Activated CD8-positive, alpha-beta T cell treated with anti-CD3 and anti-CD28 coated beads, Interleukin-2, amount 10 ng/mL, durations not matched to agents 7 days and 5 days (primary cell): ENCODE measurements at regions not wholly inside any gene's neighbourhood (a gene's known extent, or its start where the extent isn't known, plus 50 kb on each side); places are given as distances from the start of the nearest gene placed in this dataset.

ENCODE experiments used
- ATAC-seq: fragments of 150-1000 bp; cut with Tn5 transposase; one replicate; pipeline ENCODE4 v1.10.0; 2021; ENCODE audit warnings: moderate library complexity
- CTCF ChIA-PET: fragments of 350-600 bp; sonication (Branson Sonifier 250); formaldehyde crosslinking; loops from one replicate; lab custom pipeline; 2021; ENCODE audit warnings: antibody characterized with exemption; lab: Charles Lee
- POLR2A ChIA-PET: fragments of 350-600 bp; sonication (Branson Sonifier 250); formaldehyde crosslinking; loops from one replicate; lab custom pipeline; 2021; ENCODE audit warnings: antibody characterized with exemption; lab: Charles Lee
- DNase-seq: peaks from one replicate; pipeline ENCODE4 v3.0.0-alpha.2; 2020
- H3K27ac Mint-ChIP-seq: one replicate; pipeline ENCODE4 v1.8.0; 2021; ENCODE audit warnings: mild to moderate bottlenecking, mixed read lengths
- H3K27me3 Mint-ChIP-seq: one replicate; pipeline ENCODE4 v1.8.0; 2021; ENCODE audit warnings: low read depth, mixed read lengths
- H3K36me3 Mint-ChIP-seq: one replicate; pipeline ENCODE4 v1.8.0; 2021; ENCODE audit warnings: low read depth, mixed read lengths
- H3K4me1 Mint-ChIP-seq: one replicate; pipeline ENCODE4 v1.8.0; 2021; ENCODE audit warnings: low read depth, mixed read lengths
- H3K4me3 Mint-ChIP-seq: one replicate; pipeline ENCODE4 v1.8.0; 2021; ENCODE audit warnings: mild to moderate bottlenecking, mixed read lengths
- H3K9me3 Mint-ChIP-seq: one replicate; pipeline ENCODE4 v1.8.0; 2022; ENCODE audit warnings: mixed read lengths; ENCODE audit not compliant: insufficient read depth

- no peaks in the 10 kb centered on the region for H3K4me1 Mint-ChIP-seq
- ChIA-PET CTCF (no interaction called here), POLR2A (no interaction called here)
- no peak overlapping the region for H3K27ac Mint-ChIP-seq
- H3K9me3 Mint-ChIP-seq, result peaks cover 6% of the 10 kb centered on the region
- no peaks in the 10 kb centered on the region for H3K36me3 Mint-ChIP-seq
- ATAC-seq, result no peak
- H3K27me3 Mint-ChIP-seq, result no peaks in the 10 kb centered on the region
- DNase-seq, result no peak
- no peak overlapping the region for H3K4me3 Mint-ChIP-seq
These were observed 88.2 kb upstream of the LINC01488 start for GRCh38 chr11:69393178-69393832.

DNA sequence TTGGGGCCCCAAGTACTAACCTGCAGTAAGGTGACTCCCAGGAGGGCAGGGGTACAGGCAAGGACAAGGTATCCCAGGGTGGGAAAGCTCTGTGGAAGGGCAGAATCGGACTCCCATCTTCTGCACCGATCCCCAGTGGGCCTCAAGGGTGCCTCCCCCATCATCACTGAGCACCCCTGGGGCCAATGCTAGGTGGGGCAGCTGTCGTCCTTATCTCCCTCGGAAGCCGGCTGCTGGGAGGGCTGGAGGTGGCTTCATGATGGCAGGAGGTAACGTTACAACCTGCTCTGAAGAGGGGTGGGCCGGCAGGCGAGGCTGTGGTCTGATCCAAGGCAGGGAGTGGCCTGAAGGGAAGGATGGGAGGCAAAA, 87.6 kb upstream of the LINC01488 start:
- H3K4me3 Mint-ChIP-seq, result no peak overlapping the region
- DNase-seq (no peak), ATAC-seq (no peak)
- H3K4me1 Mint-ChIP-seq, result no peaks in the 10 kb centered on the region
- H3K27ac Mint-ChIP-seq, result no peak overlapping the region
- CTCF ChIA-PET, result no interaction called here
- no peaks in the 10 kb centered on the region for H3K36me3 Mint-ChIP-seq
- no peaks in the 10 kb centered on the region for H3K27me3 Mint-ChIP-seq
- POLR2A ChIA-PET, result no interaction called here
- peaks cover 4% of the 10 kb centered on the region for H3K9me3 Mint-ChIP-seq

DNA sequence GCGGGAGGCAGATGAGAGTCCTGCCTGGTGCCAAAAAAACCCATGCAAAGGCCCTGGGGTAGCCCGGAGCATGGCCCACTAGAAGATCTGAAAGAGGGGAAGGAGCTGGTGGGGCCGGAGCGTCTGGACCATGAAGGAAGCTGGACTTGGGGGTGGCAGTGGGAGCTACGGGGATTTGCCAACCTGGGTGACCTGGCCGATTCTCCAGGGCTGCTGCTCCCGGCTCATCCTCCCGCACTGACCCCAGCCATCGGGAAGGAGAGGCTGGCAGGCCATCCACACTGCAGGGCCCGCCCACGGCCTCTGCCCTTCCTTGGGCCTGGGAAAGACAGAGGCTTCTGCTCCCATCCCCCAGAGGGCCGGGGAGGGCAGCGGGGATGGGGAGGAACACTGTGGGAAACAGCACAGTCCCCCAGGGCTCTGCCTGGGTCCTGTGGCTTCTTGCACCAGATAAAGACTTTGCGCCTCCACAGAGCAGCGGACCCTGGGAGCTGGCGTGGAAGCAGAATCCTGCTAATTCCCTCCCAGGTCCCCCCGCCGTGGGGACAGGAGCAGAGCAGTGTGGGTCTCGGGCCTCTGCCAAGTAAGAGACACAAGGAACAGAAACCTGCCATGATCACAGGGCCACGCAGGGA, 87.1 kb upstream of the LINC01488 start:
- H3K4me3 Mint-ChIP-seq, result no peak overlapping the region
- H3K27ac Mint-ChIP-seq, result no peak overlapping the region
- H3K9me3 Mint-ChIP-seq, result no peaks in the 10 kb centered on the region
- DNase-seq (no peak), ATAC-seq (no peak)
- H3K36me3 Mint-ChIP-seq, result no peaks in the 10 kb centered on the region
- H3K4me1 Mint-ChIP-seq, result no peaks in the 10 kb centered on the region
- POLR2A ChIA-PET, result no interaction called here
- CTCF ChIA-PET, result no interaction called here
- H3K27me3 Mint-ChIP-seq, result no peaks in the 10 kb centered on the region

DNA sequence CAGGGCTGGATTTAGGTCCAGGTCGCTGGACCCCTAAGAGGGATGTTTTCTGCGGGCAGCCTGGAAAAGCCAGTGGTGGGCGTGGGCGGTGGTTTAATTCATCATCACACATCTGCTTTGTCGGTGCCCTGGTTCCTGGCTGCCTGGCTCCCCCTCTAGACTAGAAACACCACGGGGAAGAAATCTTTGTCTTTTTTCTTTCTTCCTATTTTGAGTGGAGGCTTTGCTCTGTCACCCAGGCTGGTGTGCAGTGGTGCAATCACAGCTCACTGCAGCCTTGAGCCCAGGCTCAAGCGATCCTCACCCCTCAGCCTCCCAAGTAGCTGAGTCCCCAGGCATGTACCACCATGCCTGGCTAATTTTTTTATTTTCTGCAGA, 86.6 kb upstream of the LINC01488 start:
- no peak for DNase-seq
- Mint-ChIP-seq H3K27ac (no peak overlapping the region), H3K9me3 (no peaks in the 10 kb centered on the region), H3K27me3 (no peaks in the 10 kb centered on the region), H3K36me3 (no peaks in the 10 kb centered on the region), H3K4me3 (no peak overlapping the region), H3K4me1 (no peaks in the 10 kb centered on the region)
- ChIA-PET POLR2A (no interaction called here), CTCF (no interaction called here)
- ATAC-seq, result no peak

GRCh38 chr11:69395287-69395686, 86.2 kb upstream of the LINC01488 start:
- Mint-ChIP-seq H3K27me3 (no peaks in the 10 kb centered on the region), H3K27ac (no peak overlapping the region), H3K4me1 (no peaks in the 10 kb centered on the region), H3K9me3 (no peaks in the 10 kb centered on the region), H3K36me3 (no peaks in the 10 kb centered on the region), H3K4me3 (no peak overlapping the region)
- DNase-seq (no peak), ATAC-seq (no peak)
- ChIA-PET POLR2A (no interaction called here), CTCF (no interaction called here)

DNA sequence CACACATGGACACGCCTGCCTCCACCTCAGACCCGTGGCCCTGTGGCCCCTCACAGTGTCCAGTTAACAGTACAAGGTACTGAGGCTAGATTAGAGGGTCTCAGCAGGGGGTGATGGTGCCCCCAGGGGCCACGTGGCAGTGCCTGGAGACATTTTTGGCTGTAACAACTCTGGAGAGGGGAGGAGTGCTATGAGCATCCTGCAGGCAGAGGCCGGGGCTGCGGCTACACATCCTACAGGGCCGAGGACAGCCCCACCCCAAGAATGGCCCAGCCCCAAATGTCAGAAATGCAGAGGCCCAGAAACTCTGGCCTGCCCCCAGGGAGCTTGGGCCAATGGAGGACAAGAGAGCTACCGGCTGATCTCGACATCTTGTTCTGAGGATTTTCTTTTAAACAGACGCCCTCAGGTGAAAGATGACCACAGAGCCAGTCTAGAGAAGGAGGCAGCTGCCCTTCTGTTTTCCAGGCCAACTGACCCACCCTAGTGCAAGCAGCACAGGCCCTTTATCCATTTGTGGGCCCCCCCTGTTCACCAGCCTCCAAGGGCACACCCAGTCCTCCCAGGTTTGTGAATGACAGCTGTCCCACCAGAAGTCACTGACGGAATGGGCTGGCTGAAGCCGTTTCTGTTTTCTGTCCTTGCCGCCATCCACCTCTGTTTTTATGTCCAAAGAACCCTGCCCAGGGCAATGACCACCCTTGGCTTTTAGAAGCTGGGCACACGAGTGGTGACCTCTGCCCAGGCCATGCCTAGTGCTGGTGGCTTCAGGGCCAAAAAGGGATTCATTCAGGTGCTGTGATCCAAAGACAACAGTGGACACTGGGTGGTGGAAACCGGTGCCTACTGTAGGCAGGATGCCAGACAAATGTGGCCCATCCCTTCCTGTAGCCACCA, 85.2 kb upstream of the LINC01488 start:
- DNase-seq, result no peak
- Mint-ChIP-seq H3K27me3 (peaks cover under 1% of the 10 kb centered on the region), H3K36me3 (no peaks in the 10 kb centered on the region), H3K4me1 (peaks cover 4% of the 10 kb centered on the region), H3K27ac (no peak overlapping the region), H3K9me3 (no peaks in the 10 kb centered on the region), H3K4me3 (no peak overlapping the region)
- ChIA-PET CTCF (no interaction called here), POLR2A (interaction anchor here (0.6 kb wide), 1 partner anchor 10 kb away, joined by 3 read pairs; no protein-coding TSS in a partner anchor)
- ATAC-seq, result no peak

DNA sequence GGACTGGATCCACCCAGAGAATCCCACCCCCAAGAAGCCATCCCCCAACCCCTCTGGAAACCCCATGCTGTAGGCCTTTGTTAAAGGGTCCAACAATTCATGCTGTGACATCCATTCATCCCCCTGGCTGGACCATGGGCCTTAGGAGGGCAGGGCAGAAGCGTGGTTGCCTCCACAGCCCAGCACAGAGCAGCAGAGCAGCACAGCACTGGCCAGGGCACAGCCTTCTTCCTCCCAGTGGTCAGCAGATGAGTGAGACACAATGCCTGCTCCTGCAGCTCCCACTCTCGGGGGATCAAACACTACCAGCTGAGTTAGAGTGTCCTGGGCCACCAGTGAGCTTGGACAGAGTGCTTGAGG, 84.5 kb upstream of the LINC01488 start:
- CTCF ChIA-PET, result no interaction called here

DNA sequence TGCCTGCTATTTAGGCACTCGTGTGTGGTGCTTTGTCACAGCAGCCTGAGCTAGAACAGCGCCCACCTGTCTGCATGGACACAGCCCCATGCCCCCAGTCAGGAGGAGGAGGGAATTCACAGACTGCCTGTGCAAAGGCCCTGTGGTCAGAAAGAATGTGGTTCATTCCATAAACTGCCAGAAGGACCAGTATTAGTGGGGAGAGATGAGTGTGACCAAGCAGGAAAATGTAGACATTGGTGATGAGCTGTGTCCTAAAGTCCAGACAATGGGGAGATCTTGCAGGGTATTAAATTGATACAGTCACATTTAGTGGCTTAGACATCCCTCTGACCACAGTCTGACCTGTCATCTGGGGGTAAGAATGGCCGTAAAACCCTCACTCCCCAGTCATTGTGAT, 83.7 kb upstream of the LINC01488 start:
- Mint-ChIP-seq H3K36me3 (no peaks in the 10 kb centered on the region), H3K4me1 (peaks cover 13% of the 10 kb centered on the region), H3K27me3 (peaks cover 4% of the 10 kb centered on the region), H3K9me3 (no peaks in the 10 kb centered on the region), H3K4me3 (no peak overlapping the region), H3K27ac (no peak overlapping the region)
- ChIA-PET POLR2A (no interaction called here), CTCF (no interaction called here)
- DNase-seq (no peak), ATAC-seq (no peak)

More for the DNA sequence above, 84.5 kb upstream of the LINC01488 start:
- Mint-ChIP-seq H3K9me3 (no peaks in the 10 kb centered on the region), H3K4me1 (peaks cover 11% of the 10 kb centered on the region), H3K4me3 (no peak overlapping the region), H3K27me3 (peaks cover 4% of the 10 kb centered on the region), H3K36me3 (no peaks in the 10 kb centered on the region), H3K27ac (no peak overlapping the region)
- POLR2A ChIA-PET, result no interaction called here
- DNase-seq (no peak), ATAC-seq (no peak)

GRCh38 chr11:69398529-69399492, 82.7 kb upstream of the LINC01488 start:
- peaks cover 13% of the 10 kb centered on the region for H3K4me1 Mint-ChIP-seq
- H3K4me3 Mint-ChIP-seq, result no peak overlapping the region
- DNase-seq (no peak), ATAC-seq (no peak)
- peaks cover 12% of the 10 kb centered on the region for H3K27me3 Mint-ChIP-seq
- ChIA-PET POLR2A (no interaction called here), CTCF (no interaction called here)
- H3K9me3 Mint-ChIP-seq, result no peaks in the 10 kb centered on the region
- H3K36me3 Mint-ChIP-seq, result peaks cover 2% of the 10 kb centered on the region
- no peak overlapping the region for H3K27ac Mint-ChIP-seq

DNA sequence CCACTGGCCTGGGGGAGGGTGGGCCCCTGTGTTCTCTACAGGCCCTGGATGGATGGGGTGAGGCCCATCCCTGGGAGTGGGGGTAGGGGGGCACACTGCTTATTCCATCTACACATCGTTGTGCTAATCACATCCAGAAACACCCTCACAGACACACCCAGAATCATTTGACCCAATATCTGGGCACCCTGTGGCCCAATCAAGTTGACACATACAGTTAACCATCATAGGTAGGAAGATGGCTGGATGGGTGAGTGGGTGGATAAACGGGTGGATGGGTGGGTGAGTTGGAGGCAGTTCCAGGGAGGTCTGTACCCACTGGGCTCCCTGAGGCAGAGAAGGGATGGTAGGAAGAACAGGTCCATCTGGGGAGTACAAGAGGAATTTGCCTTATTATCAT, 81.3 kb upstream of the LINC01488 start:
- POLR2A ChIA-PET, result no interaction called here

GRCh38 chr11:69400771-69401590, 80.5 kb upstream of the LINC01488 start:
- DNase-seq, result no peak
- Mint-ChIP-seq H3K36me3 (peaks cover 2% of the 10 kb centered on the region), H3K9me3 (no peaks in the 10 kb centered on the region), H3K4me3 (no peak overlapping the region), H3K27ac (peak overlapping the region; percentile 58), H3K4me1 (peaks cover 13% of the 10 kb centered on the region), H3K27me3 (peaks cover 16% of the 10 kb centered on the region)
- ChIA-PET POLR2A (no interaction called here), CTCF (no interaction called here)
- no peak for ATAC-seq

More for the DNA sequence above, 81.3 kb upstream of the LINC01488 start:
- H3K36me3 Mint-ChIP-seq, result peaks cover 2% of the 10 kb centered on the region
- H3K4me3 Mint-ChIP-seq, result no peak overlapping the region
- no peak for DNase-seq
- H3K9me3 Mint-ChIP-seq, result no peaks in the 10 kb centered on the region
- no peak overlapping the region for H3K27ac Mint-ChIP-seq
- peaks cover 13% of the 10 kb centered on the region for H3K4me1 Mint-ChIP-seq
- ATAC-seq, result no peak
- peaks cover 13% of the 10 kb centered on the region for H3K27me3 Mint-ChIP-seq
- CTCF ChIA-PET, result no interaction called here
